A673 (cell line): ENCODE measurements at regions not wholly inside any gene's neighbourhood (a gene's known extent, or its start where the extent isn't known, plus 50 kb on each side); places are given as distances from the start of the nearest gene placed in this dataset.

Experiments used
- BruUV-seq: library from RNA; stranded (reverse); fragments of 400-500 nt; replicated peaks from 2 replicates; lab custom pipeline; 2021; lab: Mats Ljungman, UMichigan
- CTCF ChIA-PET: fragments of 300-600 bp; sonication (Branson Sonifier 250); formaldehyde crosslinking; loops from one replicate; lab custom pipeline; 2022; ENCODE audit warnings: antibody characterized with exemption; lab: Charles Lee
- POLR2A ChIA-PET: fragments of 300-600 bp; sonication (Branson Sonifier 250); formaldehyde crosslinking; loops from one replicate; lab custom pipeline; 2022; ENCODE audit warnings: antibody characterized with exemption; ENCODE audit not compliant: low non-redundant PET; lab: Charles Lee
- DNase-seq: peaks from one replicate; pipeline ENCODE4 v3.0.0-alpha.2; 2015; ENCODE audit warnings: low spot score
- H3K27ac ChIP-seq: fragments of 200-600 bp; sonication (generic); 2 replicates; pipeline ENCODE4 v1.5.1; 2016; ENCODE audit warnings: mixed run types, low read depth, mild to moderate bottlenecking, mixed read lengths, antibody characterized with exemption, low read length; ENCODE audit not compliant: poor library complexity, severe bottlenecking
- H3K27me3 ChIP-seq: fragments of 200-600 bp; sonication (generic); replicated peaks from 2 replicates; pipeline ENCODE4 v1.6.1; 2017; ENCODE audit warnings: mixed run types, low read depth, mild to moderate bottlenecking, mixed read lengths, antibody characterized with exemption, low read length; ENCODE audit not compliant: insufficient read depth, poor library complexity
- H3K36me3 ChIP-seq: fragments of 200-600 bp; sonication (generic); 2 replicates; pipeline ENCODE4 v1.6.1; 2016; ENCODE audit warnings: mixed run types, mild to moderate bottlenecking, mixed read lengths, antibody characterized with exemption, low read length; ENCODE audit not compliant: insufficient read depth, poor library complexity, severe bottlenecking
- H3K4me1 ChIP-seq: fragments of 200-600 bp; sonication (generic); 2 replicates; pipeline ENCODE4 v1.6.1; 2017; ENCODE audit warnings: mixed run types, mild to moderate bottlenecking, mixed read lengths, antibody characterized with exemption, low read length; ENCODE audit not compliant: insufficient read depth, poor library complexity, severe bottlenecking
- H3K4me3 ChIP-seq: fragments of 200-600 bp; sonication (generic); 2 replicates; pipeline ENCODE4 v1.5.1; 2016; ENCODE audit warnings: low read depth, mixed run types, mild to moderate bottlenecking, mixed read lengths, low read length; ENCODE audit not compliant: poor library complexity, severe bottlenecking
- H3K9me3 ChIP-seq: fragments of 200-600 bp; sonication (generic); 2 replicates; pipeline ENCODE4 v1.6.1; 2016; ENCODE audit warnings: mixed run types, low read depth, mild to moderate bottlenecking, mixed read lengths, antibody characterized with exemption, low read length; ENCODE audit not compliant: poor library complexity, severe bottlenecking
- CTCF ChIP-seq: fragments of 300-800, 200-600 bp; sonication (generic); conservative IDR thresholded peaks from 2 replicates; pipeline ENCODE4 v1.5.1; 2017; ENCODE audit warnings: low read depth, mild to moderate bottlenecking, antibody characterized with exemption, low read length, moderate library complexity, mixed read lengths
- EZH2 ChIP-seq: fragments of 200-600 bp; sonication (generic); IDR thresholded peaks from 2 replicates; pipeline ENCODE4 v1.6.1; 2017; ENCODE audit warnings: borderline replicate concordance, low read depth, mild to moderate bottlenecking, mixed read lengths, antibody characterized with exemption, low read length; ENCODE audit not compliant: poor library complexity, severe bottlenecking
- intact Hi-C: fragments of 100-400 bp; cut with micrococcal nuclease; formaldehyde crosslinking; loops from one replicate; pipeline ENCODE4 v1.10.0; 2022; ENCODE audit not compliant: unreplicated experiment

GRCh38 chr1:217369996-217370551, 260.8 kb downstream of the GPATCH2 start:
- intact Hi-C loops, result no loop called here
- no TSS peak for BruUV-seq
- Histone ChIP-seq H3K4me1 (no peaks in the 10 kb centered on the region), H3K27me3 (no peaks in the 10 kb centered on the region), H3K4me3 (no peak overlapping the region), H3K9me3 (no peaks in the 10 kb centered on the region), H3K27ac (no peak overlapping the region), H3K36me3 (no peaks in the 10 kb centered on the region)
- CTCF ChIA-PET, result no interaction called here
- POLR2A ChIA-PET, result no interaction called here
- no peak for TF ChIP-seq EZH2
- no peak for TF ChIP-seq CTCF
- no peak for DNase-seq

- ChIA-PET POLR2A (no interaction called here), CTCF (no interaction called here)
- TF ChIP-seq EZH2 (no peak), CTCF (no peak)
- H3K4me1 ChIP-seq, result no peaks in the 10 kb centered on the region
- H3K27ac ChIP-seq, result no peak overlapping the region
- H3K36me3 ChIP-seq, result no peaks in the 10 kb centered on the region
- H3K27me3 ChIP-seq, result peaks cover 2% of the 10 kb centered on the region
- no peak overlapping the region for H3K4me3 ChIP-seq
- intact Hi-C loops, result no loop called here
- no peak for DNase-seq
- no TSS peak for BruUV-seq
- no peaks in the 10 kb centered on the region for H3K9me3 ChIP-seq
These were observed 261.5 kb downstream of the GPATCH2 start for GRCh38 chr1:217369271-217369981.

- Histone ChIP-seq H3K27ac (no peak overlapping the region), H3K27me3 (peaks cover 28% of the 10 kb centered on the region), H3K4me1 (no peaks in the 10 kb centered on the region), H3K36me3 (no peaks in the 10 kb centered on the region), H3K9me3 (no peaks in the 10 kb centered on the region), H3K4me3 (no peak overlapping the region)
- POLR2A ChIA-PET, result no interaction called here
- TF ChIP-seq EZH2 (no peak), CTCF (no peak)
- DNase-seq, result no peak
- BruUV-seq, result no TSS peak
- intact Hi-C loops, result no loop called here
- CTCF ChIA-PET, result interaction anchor here (0.6 kb wide), 1 partner anchor 24 kb away, joined by 3 read pairs; no protein-coding TSS in a partner anchor
These were observed 266.7 kb downstream of the GPATCH2 start for GRCh38 chr1:217364220-217364619.
